HepG2 (cell line): ENCODE measurements at regions not wholly inside any gene's neighbourhood (a gene's known extent, or its start where the extent isn't known, plus 50 kb on each side); places are given as distances from the start of the nearest gene placed in this dataset.

Experiments
- NR3C1 ChIP-seq: sonication (generic); formaldehyde crosslinking; IDR thresholded peaks from 2 replicates; pipeline ENCODE4 v1.4.0; 2020; ENCODE audit warnings: missing genetic modification reagents
- RBM22 ChIP-seq: fragments of 200-400 bp; formaldehyde crosslinking; optimal IDR thresholded peaks from 2 replicates; pipeline ENCODE3; 2017; ENCODE audit warnings: mild to moderate bottlenecking, low read length, moderate library complexity
- SOX6 ChIP-seq, 2 experiments: fragments of 450-650 bp in 1 of 2; sonication (generic) in 1 of 2; formaldehyde crosslinking in 1 of 2; IDR thresholded peaks; 2 replicates each; pipeline versions ENCODE4 v1.4.0 to v1.6.1; 2017 to 2020; ENCODE audit warnings: antibody characterized with exemption in 1 of 2, mild to moderate bottlenecking in 1 of 2, missing genetic modification reagents in 1 of 2
- ZC3H4 ChIP-seq: sonication (generic); formaldehyde crosslinking; IDR thresholded peaks from 2 replicates; pipeline ENCODE4 v1.4.0; 2020; ENCODE audit warnings: missing genetic modification reagents, borderline replicate concordance
- TF ChIP-seq, protein P1 (sequence below): sonication (generic); formaldehyde crosslinking; IDR thresholded peaks from 2 replicates; pipeline ENCODE4 v1.4.0; 2020; ENCODE audit warnings: mild to moderate bottlenecking, missing genetic modification reagents
- TF ChIP-seq, protein P2 (sequence below): sonication (generic); formaldehyde crosslinking; IDR thresholded peaks from 2 replicates; pipeline ENCODE4 v1.8.1; 2023; ENCODE audit warnings: missing genetic modification reagents, mild to moderate bottlenecking, borderline replicate concordance
- TF ChIP-seq, protein P3 (sequence below): sonication (generic); formaldehyde crosslinking; IDR thresholded peaks from 2 replicates; pipeline ENCODE4 v1.4.0; 2020; ENCODE audit warnings: missing genetic modification reagents, borderline replicate concordance
- TF ChIP-seq, protein P4 (sequence below): sonication (generic); formaldehyde crosslinking; IDR thresholded peaks from 2 replicates; pipeline ENCODE4 v1.4.0; 2020; ENCODE audit warnings: missing genetic modification reagents

DNA sequence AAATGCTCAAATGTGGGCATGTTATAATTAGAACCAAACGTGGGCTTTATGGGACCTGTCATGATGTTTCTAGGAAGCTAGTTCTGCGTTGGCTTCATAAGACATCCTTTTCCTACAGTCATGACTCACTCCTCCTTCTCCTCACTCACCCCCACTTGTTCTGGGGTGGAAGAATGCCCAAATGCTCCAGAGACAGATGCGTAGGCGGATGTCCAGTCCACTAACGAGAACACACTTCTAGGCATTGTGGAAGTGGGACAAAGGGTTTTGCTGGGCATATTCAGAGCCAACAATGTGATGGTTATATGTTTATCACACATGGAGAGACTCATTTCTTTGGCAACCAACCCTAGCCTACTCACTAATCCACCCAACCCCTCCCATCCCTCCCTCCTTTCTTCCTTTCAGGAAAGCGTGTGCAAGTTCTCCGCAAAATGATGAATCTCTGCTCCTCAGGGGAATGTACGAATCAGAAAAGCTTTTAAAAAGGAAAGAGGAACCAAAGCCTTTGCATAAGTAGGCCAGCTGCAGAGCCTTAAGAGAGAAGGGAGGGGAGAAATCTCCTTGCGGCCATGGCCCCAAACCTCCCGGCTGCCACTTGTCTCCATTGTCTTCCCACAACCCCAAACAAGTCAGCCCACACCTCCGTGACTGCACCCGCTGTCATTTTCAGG is 123.0 kb upstream of the SPRED1 start (continued):
- TF ChIP-seq, protein P1, sequence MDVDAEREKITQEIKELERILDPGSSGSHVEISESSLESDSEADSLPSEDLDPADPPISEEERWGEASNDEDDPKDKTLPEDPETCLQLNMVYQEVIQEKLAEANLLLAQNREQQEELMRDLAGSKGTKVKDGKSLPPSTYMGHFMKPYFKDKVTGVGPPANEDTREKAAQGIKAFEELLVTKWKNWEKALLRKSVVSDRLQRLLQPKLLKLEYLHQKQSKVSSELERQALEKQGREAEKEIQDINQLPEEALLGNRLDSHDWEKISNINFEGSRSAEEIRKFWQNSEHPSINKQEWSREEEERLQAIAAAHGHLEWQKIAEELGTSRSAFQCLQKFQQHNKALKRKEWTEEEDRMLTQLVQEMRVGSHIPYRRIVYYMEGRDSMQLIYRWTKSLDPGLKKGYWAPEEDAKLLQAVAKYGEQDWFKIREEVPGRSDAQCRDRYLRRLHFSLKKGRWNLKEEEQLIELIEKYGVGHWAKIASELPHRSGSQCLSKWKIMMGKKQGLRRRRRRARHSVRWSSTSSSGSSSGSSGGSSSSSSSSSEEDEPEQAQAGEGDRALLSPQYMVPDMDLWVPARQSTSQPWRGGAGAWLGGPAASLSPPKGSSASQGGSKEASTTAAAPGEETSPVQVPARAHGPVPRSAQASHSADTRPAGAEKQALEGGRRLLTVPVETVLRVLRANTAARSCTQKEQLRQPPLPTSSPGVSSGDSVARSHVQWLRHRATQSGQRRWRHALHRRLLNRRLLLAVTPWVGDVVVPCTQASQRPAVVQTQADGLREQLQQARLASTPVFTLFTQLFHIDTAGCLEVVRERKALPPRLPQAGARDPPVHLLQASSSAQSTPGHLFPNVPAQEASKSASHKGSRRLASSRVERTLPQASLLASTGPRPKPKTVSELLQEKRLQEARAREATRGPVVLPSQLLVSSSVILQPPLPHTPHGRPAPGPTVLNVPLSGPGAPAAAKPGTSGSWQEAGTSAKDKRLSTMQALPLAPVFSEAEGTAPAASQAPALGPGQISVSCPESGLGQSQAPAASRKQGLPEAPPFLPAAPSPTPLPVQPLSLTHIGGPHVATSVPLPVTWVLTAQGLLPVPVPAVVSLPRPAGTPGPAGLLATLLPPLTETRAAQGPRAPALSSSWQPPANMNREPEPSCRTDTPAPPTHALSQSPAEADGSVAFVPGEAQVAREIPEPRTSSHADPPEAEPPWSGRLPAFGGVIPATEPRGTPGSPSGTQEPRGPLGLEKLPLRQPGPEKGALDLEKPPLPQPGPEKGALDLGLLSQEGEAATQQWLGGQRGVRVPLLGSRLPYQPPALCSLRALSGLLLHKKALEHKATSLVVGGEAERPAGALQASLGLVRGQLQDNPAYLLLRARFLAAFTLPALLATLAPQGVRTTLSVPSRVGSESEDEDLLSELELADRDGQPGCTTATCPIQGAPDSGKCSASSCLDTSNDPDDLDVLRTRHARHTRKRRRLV: no peak
- TF ChIP-seq, protein P2, sequence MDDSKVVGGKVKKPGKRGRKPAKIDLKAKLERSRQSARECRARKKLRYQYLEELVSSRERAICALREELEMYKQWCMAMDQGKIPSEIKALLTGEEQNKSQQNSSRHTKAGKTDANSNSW: no peak
- TF ChIP-seq, protein P3, sequence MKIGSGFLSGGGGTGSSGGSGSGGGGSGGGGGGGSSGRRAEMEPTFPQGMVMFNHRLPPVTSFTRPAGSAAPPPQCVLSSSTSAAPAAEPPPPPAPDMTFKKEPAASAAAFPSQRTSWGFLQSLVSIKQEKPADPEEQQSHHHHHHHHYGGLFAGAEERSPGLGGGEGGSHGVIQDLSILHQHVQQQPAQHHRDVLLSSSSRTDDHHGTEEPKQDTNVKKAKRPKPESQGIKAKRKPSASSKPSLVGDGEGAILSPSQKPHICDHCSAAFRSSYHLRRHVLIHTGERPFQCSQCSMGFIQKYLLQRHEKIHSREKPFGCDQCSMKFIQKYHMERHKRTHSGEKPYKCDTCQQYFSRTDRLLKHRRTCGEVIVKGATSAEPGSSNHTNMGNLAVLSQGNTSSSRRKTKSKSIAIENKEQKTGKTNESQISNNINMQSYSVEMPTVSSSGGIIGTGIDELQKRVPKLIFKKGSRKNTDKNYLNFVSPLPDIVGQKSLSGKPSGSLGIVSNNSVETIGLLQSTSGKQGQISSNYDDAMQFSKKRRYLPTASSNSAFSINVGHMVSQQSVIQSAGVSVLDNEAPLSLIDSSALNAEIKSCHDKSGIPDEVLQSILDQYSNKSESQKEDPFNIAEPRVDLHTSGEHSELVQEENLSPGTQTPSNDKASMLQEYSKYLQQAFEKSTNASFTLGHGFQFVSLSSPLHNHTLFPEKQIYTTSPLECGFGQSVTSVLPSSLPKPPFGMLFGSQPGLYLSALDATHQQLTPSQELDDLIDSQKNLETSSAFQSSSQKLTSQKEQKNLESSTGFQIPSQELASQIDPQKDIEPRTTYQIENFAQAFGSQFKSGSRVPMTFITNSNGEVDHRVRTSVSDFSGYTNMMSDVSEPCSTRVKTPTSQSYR (CRISPR knock-in tag): no peak
- TF ChIP-seq ZC3H4: no peak
- no peak for TF ChIP-seq RBM22
- no peak for TF ChIP-seq NR3C1
- TF ChIP-seq, protein P4, sequence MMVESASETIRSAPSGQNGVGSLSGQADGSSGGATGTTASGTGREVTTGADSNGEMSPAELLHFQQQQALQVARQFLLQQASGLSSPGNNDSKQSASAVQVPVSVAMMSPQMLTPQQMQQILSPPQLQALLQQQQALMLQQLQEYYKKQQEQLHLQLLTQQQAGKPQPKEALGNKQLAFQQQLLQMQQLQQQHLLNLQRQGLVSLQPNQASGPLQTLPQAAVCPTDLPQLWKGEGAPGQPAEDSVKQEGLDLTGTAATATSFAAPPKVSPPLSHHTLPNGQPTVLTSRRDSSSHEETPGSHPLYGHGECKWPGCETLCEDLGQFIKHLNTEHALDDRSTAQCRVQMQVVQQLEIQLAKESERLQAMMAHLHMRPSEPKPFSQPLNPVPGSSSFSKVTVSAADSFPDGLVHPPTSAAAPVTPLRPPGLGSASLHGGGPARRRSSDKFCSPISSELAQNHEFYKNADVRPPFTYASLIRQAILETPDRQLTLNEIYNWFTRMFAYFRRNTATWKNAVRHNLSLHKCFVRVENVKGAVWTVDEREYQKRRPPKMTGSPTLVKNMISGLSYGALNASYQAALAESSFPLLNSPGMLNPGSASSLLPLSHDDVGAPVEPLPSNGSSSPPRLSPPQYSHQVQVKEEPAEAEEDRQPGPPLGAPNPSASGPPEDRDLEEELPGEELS (CRISPR knock-in tag): no peak
- TF ChIP-seq SOX6 (IDR thresholded peaks at IDR 0.05): no peak
- no peak for TF ChIP-seq SOX6 (CRISPR knock-in tag; IDR thresholded peaks at IDR 0.05)
